GM12892 (cell line): ENCODE measurements at regions not wholly inside any gene's neighbourhood (a gene's known extent, or its start where the extent isn't known, plus 50 kb on each side); places are given as distances from the start of the nearest gene placed in this dataset.
"Not testable (repeated sequence)": the region's sequence is repeated elsewhere in the genome, so short reads cannot be mapped to it uniquely, and the experiment has no call there.

Experiments used
- DNase-seq: peaks from one replicate; pipeline ENCODE4 v3.0.0; 2011; ENCODE audit not compliant: insufficient read length
- FAIRE-seq: peaks from 2 replicates; lab custom pipeline; 2011; peaks lifted over from hg19 to GRCh38; lab: Jason Lieb, UNC
- POLR2A ChIP-seq: IDR thresholded peaks from 2 replicates; pipeline ENCODE4 v1.6.1; 2011; ENCODE audit warnings: low read depth, low read length, control low read depth
- POLR2AphosphoS5 ChIP-seq: IDR thresholded peaks from 2 replicates; pipeline ENCODE4 v1.6.1; 2011; ENCODE audit warnings: low read depth, low read length, control low read depth
- TAF1 ChIP-seq: IDR thresholded peaks from 2 replicates; pipeline ENCODE4 v1.6.1; 2011; ENCODE audit warnings: low read depth, mild to moderate bottlenecking, control low read depth, low read length, borderline replicate concordance

DNA sequence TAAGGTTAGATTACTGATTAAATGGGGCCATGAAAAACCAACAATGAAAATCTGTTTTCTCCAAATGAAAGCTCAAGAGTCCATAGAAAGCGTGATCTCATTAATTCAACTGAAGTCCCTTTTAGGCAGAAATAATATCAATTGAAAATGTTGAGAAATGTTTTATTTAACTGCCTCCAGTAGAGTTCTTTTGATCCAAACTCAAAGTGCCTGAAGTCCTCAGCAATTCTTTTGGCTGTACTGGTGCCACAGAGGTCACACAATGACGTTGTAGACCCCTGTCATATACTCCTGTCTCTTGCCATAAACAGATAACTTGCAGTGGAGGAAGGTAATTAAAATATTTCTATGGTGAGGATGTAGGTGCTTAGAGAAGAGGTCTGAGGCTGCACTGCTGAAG, 1420.5 kb downstream of the CDH12 start:
- DNase-seq = no peak
- FAIRE-seq = no peak
- no peak for TF ChIP-seq POLR2A
- TF ChIP-seq POLR2AphosphoS5 = no peak
- TF ChIP-seq TAF1 = no peak

DNA sequence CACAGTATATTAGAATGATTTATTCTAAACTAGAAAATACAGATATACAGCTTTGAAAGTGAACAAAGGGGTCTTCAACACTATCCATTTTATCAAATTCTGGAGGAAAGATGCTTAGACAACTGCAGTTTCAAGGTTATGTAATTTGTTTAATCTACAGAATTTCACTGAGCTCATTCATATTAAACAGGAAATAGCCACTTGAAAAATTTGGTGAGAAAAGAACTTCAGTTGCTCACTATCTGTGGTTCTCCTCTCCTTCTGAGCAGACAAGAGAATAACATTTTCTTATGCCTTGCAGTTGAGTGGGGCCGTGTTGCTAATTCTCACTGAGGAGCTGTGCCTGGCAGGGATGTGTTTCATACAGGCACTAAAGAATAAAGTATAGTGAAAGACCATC, 1428.2 kb downstream of the CDH12 start:
- DNase-seq (no peak), FAIRE-seq (no peak)
- TF ChIP-seq POLR2AphosphoS5 = no peak
- TF ChIP-seq TAF1 = no peak
- TF ChIP-seq POLR2A = no peak

DNA sequence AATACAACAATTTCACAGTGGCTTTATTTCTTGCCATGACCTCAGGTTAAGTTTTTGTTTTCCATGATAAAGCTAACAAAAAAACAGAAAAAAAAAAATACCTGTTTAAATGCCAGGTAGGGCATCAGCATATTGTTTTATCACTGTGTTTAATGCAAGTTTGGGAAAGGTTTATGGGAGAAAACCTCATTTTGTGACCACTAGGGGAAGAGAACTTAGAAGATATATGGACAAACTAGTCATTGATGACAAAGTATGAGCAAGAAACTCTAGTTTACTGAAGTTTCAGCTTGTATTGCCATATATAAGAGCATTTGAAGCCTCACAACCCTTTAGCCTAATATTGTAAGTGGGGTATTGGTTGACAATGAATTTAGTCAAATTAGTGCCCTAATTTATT, 1431.4 kb upstream of the CDH18 start:
- FAIRE-seq = no peak
- no peak for DNase-seq
- TF ChIP-seq POLR2A (no peak), TAF1 (no peak), POLR2AphosphoS5 (no peak)

DNA sequence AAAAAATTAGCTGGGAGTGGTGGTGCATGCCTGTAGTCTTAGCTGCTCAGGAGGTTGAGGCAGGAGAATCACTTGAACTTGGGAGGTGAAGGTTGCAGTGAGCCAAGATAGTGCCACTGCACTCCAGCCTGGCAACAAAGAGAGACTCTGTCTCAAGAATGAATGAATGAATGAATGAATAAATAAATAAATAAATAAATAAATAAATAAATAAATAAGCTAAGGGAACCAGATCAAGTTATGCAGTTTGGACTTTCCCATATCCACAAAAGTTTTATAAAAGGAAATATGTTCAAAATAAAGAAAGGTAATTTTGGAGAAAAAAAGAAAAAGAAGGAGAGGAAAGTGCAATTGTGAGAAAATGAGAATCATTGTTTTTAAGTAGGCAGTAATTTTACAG, 1414.1 kb upstream of the CDH18 start:
- not testable (repeated sequence) for DNase-seq, FAIRE-seq

DNA sequence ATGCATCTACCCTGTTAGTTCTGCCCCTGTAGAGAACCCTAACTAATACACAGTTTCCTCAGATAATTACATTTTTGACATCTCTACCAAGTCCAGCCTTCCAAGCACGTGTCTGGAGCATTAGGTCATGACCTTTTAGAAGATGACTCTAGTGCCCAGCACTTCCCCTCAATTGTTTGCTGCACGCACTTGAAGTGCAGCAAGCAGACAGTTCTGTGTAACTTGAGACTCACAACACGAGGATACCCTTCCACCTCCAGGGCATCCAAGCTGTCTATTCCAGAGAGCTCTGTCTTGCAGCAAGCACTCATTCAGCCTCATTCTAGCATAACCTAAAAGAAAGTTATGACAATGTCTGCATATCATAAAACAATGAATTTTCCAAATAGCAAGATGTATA, 1410.5 kb upstream of the CDH18 start:
- TF ChIP-seq TAF1 (no peak), POLR2AphosphoS5 (no peak), POLR2A (no peak)
- DNase-seq (no peak), FAIRE-seq (no peak)

DNA sequence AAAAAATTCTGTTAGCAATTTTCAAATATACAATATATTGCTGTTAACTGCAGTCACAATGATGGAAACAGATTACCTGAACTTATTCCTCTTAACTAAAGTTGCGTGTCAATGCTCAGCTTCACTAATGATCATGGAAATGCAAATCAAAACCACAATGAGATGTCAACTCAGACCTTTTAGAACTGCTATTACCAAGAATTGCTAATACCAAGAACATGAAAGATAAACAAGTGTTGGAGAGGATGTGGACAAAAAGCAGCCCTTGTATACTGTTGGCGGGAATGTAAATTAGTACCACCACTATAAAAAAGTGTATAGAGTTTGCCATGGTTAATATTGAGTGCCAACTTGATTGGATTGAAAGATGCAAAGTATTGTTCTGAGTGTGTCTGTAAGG, 1409.7 kb upstream of the CDH18 start:
- TF ChIP-seq TAF1 (no peak), POLR2A (no peak), POLR2AphosphoS5 (no peak)
- no peak for DNase-seq
- FAIRE-seq = no peak

DNA sequence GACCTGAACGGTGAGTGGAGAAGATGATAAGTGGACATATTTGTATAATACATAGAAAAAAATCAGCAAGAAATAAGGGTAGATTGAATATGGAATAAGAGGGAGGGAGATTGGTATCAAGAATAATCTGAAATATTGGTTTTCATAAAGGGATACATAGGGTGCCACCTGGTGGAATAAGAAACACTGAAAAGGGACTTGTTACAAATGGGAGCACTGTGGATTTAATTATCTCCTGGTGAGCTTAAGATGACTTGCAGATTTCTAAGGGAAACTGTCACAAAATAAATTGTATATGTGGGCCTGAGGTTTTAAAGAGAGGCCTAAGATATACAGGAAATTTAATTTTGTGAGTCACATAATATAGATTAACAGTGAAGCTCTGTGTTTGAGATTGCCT, 1403.5 kb upstream of the CDH18 start:
- TF ChIP-seq TAF1 (no peak), POLR2A (no peak), POLR2AphosphoS5 (no peak)
- DNase-seq (no peak), FAIRE-seq (no peak)

DNA sequence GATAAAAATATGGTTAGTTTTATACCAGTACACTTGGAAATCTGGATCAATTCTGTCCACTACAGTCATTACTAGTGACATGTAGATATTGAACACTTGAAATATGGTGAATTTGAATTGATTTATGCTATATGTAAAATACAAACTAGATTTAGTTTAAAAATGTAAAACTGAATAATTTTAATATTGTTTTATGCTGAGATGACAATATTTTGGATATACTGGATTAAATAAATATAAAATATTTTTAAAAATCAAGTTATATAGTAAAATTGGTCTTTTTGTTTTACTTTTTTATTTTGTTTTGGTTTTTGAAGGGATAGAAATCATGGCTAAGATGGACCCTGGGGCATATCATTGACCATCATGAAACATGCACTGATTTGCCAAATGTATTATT, 1372.8 kb upstream of the CDH18 start:
- not testable (repeated sequence) for FAIRE-seq, DNase-seq

DNA sequence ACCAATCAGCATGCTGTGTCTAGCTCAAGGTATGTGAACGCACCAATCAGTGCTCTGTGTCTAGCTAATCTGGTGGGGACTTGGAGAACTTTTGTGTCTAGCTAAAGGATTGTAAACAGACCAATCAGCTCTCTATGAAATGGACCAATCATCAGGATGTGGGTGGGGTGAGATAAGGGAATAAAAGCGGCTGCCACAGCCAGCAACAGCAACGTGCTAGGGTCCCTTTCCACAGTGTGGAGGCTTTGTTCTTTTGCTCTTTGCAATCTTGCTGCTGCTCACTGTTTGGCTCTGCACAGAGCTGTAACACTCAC, 1353.9 kb upstream of the CDH18 start:
- DNase-seq, FAIRE-seq: not testable (repeated sequence)

DNA sequence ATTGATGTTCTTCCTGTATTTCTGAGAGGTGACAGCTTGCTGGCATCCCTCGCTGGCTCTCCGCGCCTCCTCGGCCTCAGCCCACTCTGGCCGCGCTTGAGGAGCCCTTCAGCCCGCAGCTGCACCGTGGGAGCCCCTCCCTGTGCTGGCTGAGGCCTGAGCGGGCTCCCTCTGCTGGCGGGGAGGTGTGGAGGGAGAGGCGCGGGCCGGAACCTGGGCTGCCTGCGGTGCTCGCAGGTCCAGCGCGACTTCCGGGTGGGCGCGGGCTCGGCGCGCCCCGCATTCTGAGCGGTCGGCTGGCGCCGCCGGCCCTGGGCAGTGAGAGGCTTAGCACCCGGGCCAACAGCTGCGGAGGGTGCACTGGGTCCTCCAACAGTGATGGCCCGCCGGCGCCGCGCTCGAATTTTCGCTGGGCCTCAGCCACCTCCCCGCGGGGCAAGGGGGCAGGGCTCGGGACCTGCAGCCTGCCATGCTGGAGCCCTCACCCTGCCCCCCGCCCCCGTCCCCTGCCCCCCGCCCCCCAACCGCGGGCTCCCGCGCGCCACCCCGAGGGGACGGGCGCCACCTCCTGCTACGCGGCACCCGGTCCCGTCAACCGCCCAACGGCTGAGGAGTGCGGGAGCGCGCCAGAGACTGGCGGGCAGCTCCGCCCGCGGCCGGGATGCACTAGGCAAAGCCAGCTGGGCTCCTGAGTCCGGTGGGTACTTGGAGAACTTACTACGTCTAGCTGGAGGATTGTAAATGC, 1353.4 kb upstream of the CDH18 start:
- not testable (repeated sequence) for FAIRE-seq, DNase-seq

DNA sequence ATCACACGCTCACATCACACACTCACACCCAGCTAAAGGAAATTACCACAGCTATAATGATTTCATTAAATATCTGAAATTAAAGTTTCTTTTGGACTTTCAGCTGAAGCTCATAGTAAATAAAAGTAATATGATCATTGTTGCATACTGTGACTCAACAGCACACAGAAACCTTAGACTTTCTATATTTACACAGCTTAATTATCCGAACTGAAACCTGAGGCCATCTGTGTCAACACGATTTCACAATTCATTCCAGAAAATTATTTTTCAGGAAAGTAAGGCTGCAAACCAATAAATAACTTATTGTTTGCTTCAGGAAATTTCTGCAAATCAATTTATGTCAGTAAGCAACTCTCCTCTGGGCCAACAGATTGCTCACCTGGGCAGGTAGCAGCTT, 1352.2 kb upstream of the CDH18 start:
- not testable (repeated sequence) for DNase-seq, FAIRE-seq

DNA sequence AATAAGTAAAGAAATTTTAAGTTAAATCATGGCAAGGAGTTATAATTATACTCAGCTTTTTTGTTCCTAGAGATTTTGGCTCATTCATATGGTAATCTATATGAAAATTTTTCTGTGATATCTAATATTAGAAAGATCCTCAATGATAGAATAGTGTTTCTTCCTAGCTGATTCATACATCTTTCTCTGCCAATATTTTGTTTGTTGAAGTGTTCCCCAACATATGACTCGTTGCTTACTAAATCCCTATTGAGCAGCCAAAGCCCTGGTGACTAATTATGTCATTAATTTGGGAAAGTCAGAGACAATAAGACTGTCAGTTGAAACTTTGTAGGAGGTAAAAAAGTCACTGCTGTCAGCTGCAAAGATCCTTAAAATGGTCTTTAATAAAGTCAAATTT, 1348.5 kb upstream of the CDH18 start:
- DNase-seq, FAIRE-seq: not testable (repeated sequence)

DNA sequence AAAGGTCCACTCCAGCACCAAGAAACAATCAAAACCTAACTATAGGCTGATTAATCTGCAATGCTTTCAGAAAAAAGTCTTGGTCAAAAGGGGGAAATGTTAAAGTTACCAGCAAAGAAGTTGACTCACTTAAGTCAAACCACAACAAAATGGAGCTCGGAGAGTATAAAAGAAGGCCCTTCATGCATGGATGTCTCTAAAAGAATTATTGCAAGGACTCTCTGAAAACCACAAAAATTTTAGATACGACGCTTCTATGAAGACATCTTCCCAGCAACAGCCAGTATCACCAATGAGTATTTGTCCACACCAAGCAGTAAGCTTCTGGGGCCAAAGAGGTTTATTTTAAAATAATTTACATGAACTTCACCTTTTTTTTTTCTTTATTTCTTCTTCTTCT, 1327.4 kb upstream of the CDH18 start:
- DNase-seq, FAIRE-seq: not testable (repeated sequence)

DNA sequence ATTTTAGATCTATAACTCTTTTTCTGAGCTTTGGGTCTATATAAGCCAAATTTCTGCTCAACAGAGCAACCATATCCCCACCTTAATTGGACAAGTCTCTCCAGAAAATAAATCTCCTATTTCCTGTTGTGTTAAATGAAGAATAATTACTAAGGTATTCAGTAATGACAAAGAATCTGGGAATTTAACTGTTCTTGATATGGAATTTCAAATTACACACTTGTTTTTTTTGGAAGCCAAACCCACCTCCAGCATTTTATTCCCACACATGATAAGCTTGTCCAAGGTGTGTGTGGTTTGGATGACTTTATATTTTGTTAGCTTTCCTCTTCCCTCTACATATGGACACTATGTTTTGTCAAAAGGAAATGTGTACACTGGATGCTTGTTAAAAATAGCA, 1313.2 kb upstream of the CDH18 start:
- DNase-seq, FAIRE-seq: not testable (repeated sequence)

DNA sequence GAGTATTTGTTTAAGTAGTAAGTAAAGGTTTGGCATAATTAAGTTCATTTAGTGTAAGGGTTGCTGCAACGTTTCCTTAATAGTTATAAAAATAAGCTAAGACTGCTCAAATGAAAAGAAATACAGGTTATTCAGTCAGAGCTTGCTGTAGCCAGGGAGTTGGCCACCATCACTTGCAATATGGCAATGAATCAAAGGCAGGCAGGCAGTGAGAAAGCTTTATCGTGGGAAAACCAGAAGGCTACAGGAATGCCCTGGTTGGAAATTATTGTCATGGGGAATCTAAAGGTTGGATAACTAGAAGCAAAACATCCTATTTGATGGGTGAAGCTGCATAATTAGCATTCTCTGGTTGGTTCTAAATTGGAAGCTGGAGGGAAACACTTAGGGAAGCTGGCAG, 1286.4 kb upstream of the CDH18 start:
- DNase-seq, FAIRE-seq: not testable (repeated sequence)
